ENCODE measurements at regions not wholly inside any gene's neighbourhood (a gene's known extent, or its start where the extent isn't known, plus 50 kb on each side); places are given as distances from the start of the nearest gene placed in this dataset.

DNA sequence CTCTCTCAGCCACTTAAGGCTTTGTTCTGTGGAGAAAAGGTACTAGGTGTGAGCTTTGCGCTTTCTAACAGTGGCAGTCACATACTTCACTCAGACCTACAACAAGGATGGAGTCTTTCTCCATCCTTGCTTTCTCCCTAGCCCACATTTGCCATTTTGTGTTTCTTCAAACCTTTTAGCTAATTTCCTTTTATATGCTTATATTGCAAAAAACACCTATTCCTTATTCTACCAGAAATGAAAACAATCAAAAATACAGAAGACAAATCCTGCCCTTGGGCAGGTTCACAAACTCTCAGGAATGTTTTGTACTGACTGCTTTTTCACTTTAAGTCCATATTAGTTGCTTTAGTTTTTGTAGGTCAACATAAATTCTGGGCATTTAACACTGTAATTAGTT, 914.2 kb downstream of the SQOR start:
- TF ChIP-seq EZH2phosphoT487 (IDR thresholded peaks at IDR 0.05; ENCODE audit: low read length) (no peak), EZH2 (optimal IDR thresholded peaks at IDR 0.05; ENCODE audit: low read depth, low read length) (no peak)
- TF ChIP-seq, protein P1, sequence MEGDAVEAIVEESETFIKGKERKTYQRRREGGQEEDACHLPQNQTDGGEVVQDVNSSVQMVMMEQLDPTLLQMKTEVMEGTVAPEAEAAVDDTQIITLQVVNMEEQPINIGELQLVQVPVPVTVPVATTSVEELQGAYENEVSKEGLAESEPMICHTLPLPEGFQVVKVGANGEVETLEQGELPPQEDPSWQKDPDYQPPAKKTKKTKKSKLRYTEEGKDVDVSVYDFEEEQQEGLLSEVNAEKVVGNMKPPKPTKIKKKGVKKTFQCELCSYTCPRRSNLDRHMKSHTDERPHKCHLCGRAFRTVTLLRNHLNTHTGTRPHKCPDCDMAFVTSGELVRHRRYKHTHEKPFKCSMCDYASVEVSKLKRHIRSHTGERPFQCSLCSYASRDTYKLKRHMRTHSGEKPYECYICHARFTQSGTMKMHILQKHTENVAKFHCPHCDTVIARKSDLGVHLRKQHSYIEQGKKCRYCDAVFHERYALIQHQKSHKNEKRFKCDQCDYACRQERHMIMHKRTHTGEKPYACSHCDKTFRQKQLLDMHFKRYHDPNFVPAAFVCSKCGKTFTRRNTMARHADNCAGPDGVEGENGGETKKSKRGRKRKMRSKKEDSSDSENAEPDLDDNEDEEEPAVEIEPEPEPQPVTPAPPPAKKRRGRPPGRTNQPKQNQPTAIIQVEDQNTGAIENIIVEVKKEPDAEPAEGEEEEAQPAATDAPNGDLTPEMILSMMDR (IDR thresholded peaks at IDR 0.05; ENCODE audit: low read length) = no peak
- H3K9me2 ChIP-seq (replicated peaks; ENCODE audit: insufficient read depth, low read length) = no peaks in the 10 kb centered on the region

GRCh38 chr15:46552316-46552715, 917.5 kb downstream of the SQOR start:
- H2AFZ ChIP-seq (ENCODE audit: low read length) = no peak overlapping the region
- TF ChIP-seq, protein P1 (IDR thresholded peaks at IDR 0.05; ENCODE audit: low read length) = no peak
- TF ChIP-seq EZH2 (optimal IDR thresholded peaks at IDR 0.05; ENCODE audit: low read depth, low read length) = no peak

More for the DNA sequence above, 914.2 kb downstream of the SQOR start:
- H3K4me3 ChIP-seq (ENCODE audit: low read length) = no peak overlapping the region
- H3K27ac ChIP-seq (ENCODE audit: low read length) = no peak overlapping the region
- no peaks in the 10 kb centered on the region for H3K4me1 ChIP-seq (ENCODE audit: low read length)
- no peak overlapping the region for H3K4me2 ChIP-seq (ENCODE audit: low read depth, low read length)
- no peak overlapping the region for H3K9ac ChIP-seq (ENCODE audit: low read length)
- H3F3A ChIP-seq (ENCODE audit: insufficient read depth, low read length) = no peaks in the 10 kb centered on the region
- no peaks in the 10 kb centered on the region for H3K9me3 ChIP-seq (replicated peaks; ENCODE audit: insufficient read depth, low read length)
- H4K20me1 ChIP-seq (ENCODE audit: insufficient read depth, low read length) = no peaks in the 10 kb centered on the region
- no peaks in the 10 kb centered on the region for H3K27me3 ChIP-seq (replicated peaks; ENCODE audit: insufficient read depth, low read length)
- no peak overlapping the region for H2AFZ ChIP-seq (ENCODE audit: low read length)
- DNase-seq = no peak
- no peaks in the 10 kb centered on the region for H3K79me2 ChIP-seq (ENCODE audit: low read length)
- H3K36me3 ChIP-seq (replicated peaks; ENCODE audit: insufficient read depth, low read length) = no peaks in the 10 kb centered on the region

DNA sequence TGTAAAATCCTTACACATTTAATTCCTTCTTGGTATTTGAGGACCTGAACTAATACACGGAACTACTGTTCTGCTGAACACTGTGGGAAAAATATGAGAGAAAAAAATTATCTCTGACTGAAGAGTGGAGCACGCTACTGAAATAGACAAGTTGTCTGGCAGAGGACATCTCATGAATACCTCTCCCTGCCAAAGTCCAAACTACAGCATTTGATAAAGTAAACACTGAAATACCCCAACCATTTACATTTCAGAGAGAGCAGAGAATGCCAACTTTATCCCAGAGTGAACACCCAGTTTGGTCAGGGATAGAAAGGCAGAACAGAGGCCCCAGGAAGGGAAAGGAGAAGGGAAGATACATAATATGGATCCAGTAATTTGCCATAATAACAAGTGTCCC, 920.7 kb downstream of the SQOR start:
- H3K9me3 ChIP-seq (replicated peaks; ENCODE audit: insufficient read depth, low read length) = no peaks in the 10 kb centered on the region
- H3K4me2 ChIP-seq (ENCODE audit: low read depth, low read length) = no peak overlapping the region
- no peaks in the 10 kb centered on the region for H3K27me3 ChIP-seq (replicated peaks; ENCODE audit: insufficient read depth, low read length)
- H3F3A ChIP-seq (ENCODE audit: insufficient read depth, low read length) = no peaks in the 10 kb centered on the region
- no peaks in the 10 kb centered on the region for H3K9me2 ChIP-seq (replicated peaks; ENCODE audit: insufficient read depth, low read length)
- no peak overlapping the region for H3K9ac ChIP-seq (ENCODE audit: low read length)
- H3K79me2 ChIP-seq (ENCODE audit: low read length) = no peaks in the 10 kb centered on the region
- no peaks in the 10 kb centered on the region for H3K4me1 ChIP-seq (ENCODE audit: low read length)
- H2AFZ ChIP-seq (ENCODE audit: low read length) = no peak overlapping the region
- TF ChIP-seq EZH2 (optimal IDR thresholded peaks at IDR 0.05; ENCODE audit: low read depth, low read length) = no peak
- no peak for TF ChIP-seq EZH2phosphoT487 (IDR thresholded peaks at IDR 0.05; ENCODE audit: low read length)
- TF ChIP-seq, protein P1 (IDR thresholded peaks at IDR 0.05; ENCODE audit: low read length) = no peak
- no peaks in the 10 kb centered on the region for H4K20me1 ChIP-seq (ENCODE audit: insufficient read depth, low read length)
- H3K36me3 ChIP-seq (replicated peaks; ENCODE audit: insufficient read depth, low read length) = no peaks in the 10 kb centered on the region
- H3K4me3 ChIP-seq (ENCODE audit: low read length) = no peak overlapping the region
- DNase-seq = no peak
- H3K27ac ChIP-seq (ENCODE audit: low read length) = no peak overlapping the region

More at GRCh38 chr15:46552316-46552715, 917.5 kb downstream of the SQOR start:
- Histone ChIP-seq H3K79me2 (ENCODE audit: low read length) (no peaks in the 10 kb centered on the region), H3K9me3 (replicated peaks; ENCODE audit: insufficient read depth, low read length) (no peaks in the 10 kb centered on the region), H3K4me2 (ENCODE audit: low read depth, low read length) (no peak overlapping the region), H3K4me3 (ENCODE audit: low read length) (no peak overlapping the region), H3K27ac (ENCODE audit: low read length) (no peak overlapping the region), H3F3A (ENCODE audit: insufficient read depth, low read length) (no peaks in the 10 kb centered on the region), H3K9ac (ENCODE audit: low read length) (no peak overlapping the region), H3K4me1 (ENCODE audit: low read length) (no peaks in the 10 kb centered on the region), H4K20me1 (ENCODE audit: insufficient read depth, low read length) (no peaks in the 10 kb centered on the region), H3K9me2 (replicated peaks; ENCODE audit: insufficient read depth, low read length) (no peaks in the 10 kb centered on the region), H3K27me3 (replicated peaks; ENCODE audit: insufficient read depth, low read length) (no peaks in the 10 kb centered on the region), H3K36me3 (replicated peaks; ENCODE audit: insufficient read depth, low read length) (no peaks in the 10 kb centered on the region)
- DNase-seq = no peak

Measured in MM.1S (cell line).